GM12872 (cell line): ENCODE measurements at regions not wholly inside any gene's neighbourhood (a gene's known extent, or its start where the extent isn't known, plus 50 kb on each side); places are given as distances from the start of the nearest gene placed in this dataset.

Experiments used
- CTCF ChIP-seq: IDR thresholded peaks from 3 replicates; pipeline ENCODE4 v1.5.1; 2011; ENCODE audit warnings: low read depth, mild to moderate bottlenecking, low read length, moderate library complexity; ENCODE audit not compliant: insufficient read depth

- TF ChIP-seq CTCF, result no peak
Measured at GRCh38 chr14:38723959-38724358, 379.1 kb downstream of the SEC23A start.

- no peak for TF ChIP-seq CTCF
Measured at GRCh38 chr14:38723277-38723676, 379.8 kb downstream of the SEC23A start.

GRCh38 chr14:38721822-38722431 lies 381.1 kb downstream of the SEC23A start:
- peak; percentile 77 for TF ChIP-seq CTCF

- TF ChIP-seq CTCF, result no peak
Measured at GRCh38 chr14:38718519-38718918, 384.5 kb downstream of the SEC23A start.

- TF ChIP-seq CTCF, result no peak
Measured at GRCh38 chr14:38716926-38717325, 386.1 kb downstream of the SEC23A start.

- no peak for TF ChIP-seq CTCF
Measured at GRCh38 chr14:38710881-38711280, 392.2 kb downstream of the SEC23A start.

GRCh38 chr14:38710196-38710595 lies 392.8 kb downstream of the SEC23A start:
- TF ChIP-seq CTCF, result no peak
